HEK293T (cell line): ENCODE measurements at regions not wholly inside any gene's neighbourhood (a gene's known extent, or its start where the extent isn't known, plus 50 kb on each side); places are given as distances from the start of the nearest gene placed in this dataset.

Experiments
- CTCF ChIA-PET: fragments of 350-600 bp; formaldehyde crosslinking; extraction: SDS; loops from one replicate; lab custom pipeline; 2021; ENCODE audit warnings: antibody characterized with exemption, inconsistent platforms; lab: Yijun Ruan, JAX
- POLR2A ChIA-PET: fragments of 350-600 bp; formaldehyde crosslinking; extraction: SDS; loops from one replicate; lab custom pipeline; 2020; ENCODE audit warnings: antibody characterized with exemption, inconsistent platforms; lab: Yijun Ruan, JAX
- DNase-seq: peaks from one replicate; pipeline ENCODE4 v3.0.0; 2012; ENCODE audit warnings: mixed read lengths; ENCODE audit errors: extremely low spot score
- ARNT ChIP-seq: fragments of 450-650 bp; IDR thresholded peaks from 2 replicates; pipeline ENCODE4 v1.6.1; 2017; ENCODE audit warnings: mild to moderate bottlenecking
- BHLHE40 ChIP-seq: fragments of 450-650 bp; IDR thresholded peaks from 2 replicates; pipeline ENCODE4 v1.6.1; 2016; ENCODE audit warnings: mild to moderate bottlenecking, moderate library complexity, borderline replicate concordance
- CTBP1 ChIP-seq: fragments of 450-650 bp; IDR thresholded peaks from 2 replicates; pipeline ENCODE4 v1.6.1; 2016; ENCODE audit warnings: borderline replicate concordance
- ELF4 ChIP-seq: fragments of 450-650 bp; IDR thresholded peaks from 2 replicates; pipeline ENCODE4 v1.6.1; 2017; ENCODE audit warnings: antibody characterized with exemption
- FOXA1 ChIP-seq: fragments of 450-650 bp; IDR thresholded peaks from 2 replicates; pipeline ENCODE4 v1.6.1; 2016; ENCODE audit warnings: mild to moderate bottlenecking
- FOXK2 ChIP-seq: fragments of 450-650 bp; IDR thresholded peaks from 2 replicates; pipeline ENCODE4 v1.6.1; 2016; ENCODE audit warnings: mild to moderate bottlenecking
- FOXM1 ChIP-seq: fragments of 450-650 bp; IDR thresholded peaks from 2 replicates; pipeline ENCODE4 v1.6.1; 2017; ENCODE audit warnings: mild to moderate bottlenecking, borderline replicate concordance
- HDGF ChIP-seq: fragments of 450-650 bp; IDR thresholded peaks from 2 replicates; pipeline ENCODE4 v1.6.1; 2017; ENCODE audit warnings: antibody characterized with exemption, borderline replicate concordance
- L3MBTL2 ChIP-seq: fragments of 450-650 bp; conservative IDR thresholded peaks from 2 replicates; pipeline ENCODE4 v1.6.1; 2016; ENCODE audit warnings: mild to moderate bottlenecking
- LEF1 ChIP-seq: fragments of 450-650 bp; IDR thresholded peaks from 2 replicates; pipeline ENCODE4 v1.6.1; 2017; ENCODE audit warnings: mild to moderate bottlenecking, borderline replicate concordance
- NFRKB ChIP-seq: fragments of 450-650 bp; IDR thresholded peaks from 2 replicates; pipeline ENCODE4 v1.6.1; 2016; ENCODE audit warnings: mild to moderate bottlenecking, moderate library complexity
- PKNOX1 ChIP-seq: fragments of 450-650 bp; IDR thresholded peaks from 2 replicates; pipeline ENCODE4 v1.6.1; 2016
- SP1 ChIP-seq: fragments of 450-650 bp; IDR thresholded peaks from 2 replicates; pipeline ENCODE4 v1.6.1; 2017
- SUZ12 ChIP-seq: fragments of 450-650 bp; IDR thresholded peaks from 2 replicates; pipeline ENCODE4 v1.6.1; 2016; ENCODE audit warnings: mild to moderate bottlenecking
- TARDBP ChIP-seq: fragments of 450-650 bp; IDR thresholded peaks from 2 replicates; pipeline ENCODE4 v1.6.1; 2016
- ZNF384 ChIP-seq: fragments of 450-650 bp; IDR thresholded peaks from 2 replicates; pipeline ENCODE4 v1.6.1; 2016

DNA sequence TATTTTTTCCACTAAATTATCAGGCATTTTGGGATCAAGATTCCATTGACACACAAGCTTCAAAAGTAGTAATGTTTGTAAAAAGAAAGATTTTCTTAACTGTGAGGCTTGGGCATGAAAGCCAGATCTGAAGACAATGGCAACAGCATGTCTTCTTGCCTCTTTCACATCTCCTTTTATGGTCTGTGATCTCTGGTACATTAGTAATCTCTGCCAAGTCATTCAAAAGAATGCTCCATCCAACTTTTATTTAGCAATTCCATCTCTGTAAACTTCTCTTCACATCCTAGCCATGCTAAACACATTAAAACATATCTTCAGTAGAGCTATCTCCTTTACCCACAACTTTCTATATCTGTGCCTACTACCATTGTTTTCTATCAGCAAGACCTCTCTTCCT, 465.4 kb downstream of the FAT4 start:
- CTCF ChIA-PET: no interaction called here

DNA sequence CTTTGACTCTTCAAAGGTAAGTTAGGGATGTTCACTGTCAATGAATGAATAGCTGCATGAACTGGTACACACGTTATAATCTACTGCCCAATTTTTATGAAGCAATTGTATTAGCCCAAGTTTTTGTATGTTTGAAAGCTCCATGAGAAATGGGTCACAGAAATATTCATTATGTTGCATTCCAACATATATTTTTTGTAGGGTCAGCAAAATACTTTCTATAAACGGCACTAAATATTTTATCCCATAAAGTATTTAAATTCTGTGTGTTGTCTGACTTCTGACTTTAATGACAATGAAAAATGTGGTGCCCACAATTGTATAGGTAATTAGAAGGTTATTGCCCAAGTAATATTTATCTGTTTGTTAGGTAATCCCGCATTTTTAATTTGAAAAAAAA, 466.0 kb downstream of the FAT4 start:
- CTCF ChIA-PET: no interaction called here
- DNase-seq: no peak
- POLR2A ChIA-PET: no interaction called here
- TF ChIP-seq FOXM1 (no peak), LEF1 (no peak), SP1 (no peak), ELF4 (no peak), BHLHE40 (no peak), ARNT (no peak)

More for the DNA sequence above, 465.4 kb downstream of the FAT4 start:
- DNase-seq: no peak
- POLR2A ChIA-PET: no interaction called here
- TF ChIP-seq NFRKB: no peak
- TF ChIP-seq SP1: no peak
- no peak for TF ChIP-seq BHLHE40
- no peak for TF ChIP-seq ARNT
- TF ChIP-seq PKNOX1: no peak
- TF ChIP-seq FOXM1: no peak
- no peak for TF ChIP-seq CTBP1
- TF ChIP-seq LEF1: no peak

DNA sequence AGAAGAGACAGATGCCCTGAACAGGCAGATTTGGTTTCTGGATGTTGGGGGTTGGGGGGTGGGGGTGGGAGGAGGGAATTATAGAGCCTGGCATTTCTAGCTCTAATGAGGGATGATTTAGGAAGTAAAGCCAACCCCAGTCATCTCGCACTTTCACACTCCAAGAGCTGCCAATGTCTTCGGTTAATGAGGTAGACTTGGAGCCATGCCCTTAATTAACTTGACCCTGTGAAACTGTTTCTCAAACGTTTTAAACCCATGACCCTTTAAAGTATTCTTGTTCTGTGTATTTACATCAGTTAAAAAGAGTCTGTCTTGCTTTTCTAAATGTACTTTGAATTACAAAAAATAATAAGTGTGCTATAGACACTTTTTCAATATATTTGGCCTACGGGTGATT, 466.9 kb downstream of the FAT4 start:
- ChIA-PET POLR2A (no interaction called here), CTCF (no interaction called here)
- TF ChIP-seq PKNOX1 (no peak), NFRKB (no peak), BHLHE40 (no peak), FOXM1 (no peak), TARDBP (no peak), SP1 (no peak), CTBP1 (no peak), HDGF (no peak), ZNF384 (no peak), ARNT (no peak), SUZ12 (no peak), FOXA1 (no peak), FOXK2 (no peak), LEF1 (no peak), ELF4 (no peak), L3MBTL2 (no peak)
- no peak for DNase-seq

- CTCF ChIA-PET: no interaction called here
- DNase-seq: no peak
- POLR2A ChIA-PET: no interaction called here
- no peak for TF ChIP-seq L3MBTL2
These were observed 470.0 kb downstream of the FAT4 start for GRCh38 chr4:125784741-125785140.

DNA sequence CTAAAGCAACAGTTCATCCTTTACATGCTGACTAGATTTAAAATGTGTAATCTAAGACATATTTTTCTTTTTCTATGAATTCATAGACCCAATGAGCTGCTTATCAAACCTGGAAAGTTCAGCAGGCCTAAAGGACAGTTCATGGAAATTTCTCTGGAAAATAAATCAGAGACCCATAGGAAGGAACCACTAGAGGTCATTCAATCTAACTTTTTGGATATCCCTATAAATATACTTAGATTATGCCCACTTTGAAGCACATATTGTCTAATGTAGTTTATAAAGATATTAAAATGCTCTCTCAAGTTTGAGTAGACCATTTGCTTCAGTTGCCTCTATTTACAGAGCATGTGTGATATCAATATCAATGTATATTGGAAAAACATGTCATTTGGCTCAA, 473.0 kb downstream of the FAT4 start:
- no peak for DNase-seq
- ChIA-PET CTCF (no interaction called here), POLR2A (no interaction called here)
- TF ChIP-seq LEF1: no peak
- no peak for TF ChIP-seq NFRKB

GRCh38 chr4:125789023-125789422, 474.3 kb downstream of the FAT4 start:
- no peak for DNase-seq
- CTCF ChIA-PET: interaction anchor here (0.6 kb wide), 1 partner anchor 28 kb away, joined by 3 read pairs; no protein-coding TSS in a partner anchor
- TF ChIP-seq FOXM1 (no peak), L3MBTL2 (no peak)
- POLR2A ChIA-PET: no interaction called here

DNA sequence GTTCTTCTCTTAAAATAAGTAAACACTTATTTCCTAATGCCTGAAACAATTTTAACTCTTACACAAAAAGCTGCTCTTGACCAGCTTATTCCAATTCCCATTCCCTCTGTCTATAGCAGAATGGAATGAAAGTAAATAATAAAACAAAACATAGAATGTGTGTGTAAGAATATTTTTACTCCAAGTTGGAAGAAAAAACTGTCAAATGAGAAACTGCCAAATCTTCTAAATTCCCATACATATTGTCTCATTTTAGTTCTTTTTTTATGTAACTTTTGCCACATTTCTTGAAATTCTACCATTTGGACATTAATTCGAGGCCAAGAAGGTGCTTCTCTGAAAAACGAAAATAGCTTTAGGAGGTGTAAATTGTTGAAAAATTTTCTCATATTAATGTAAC, 477.1 kb downstream of the FAT4 start:
- POLR2A ChIA-PET: no interaction called here
- TF ChIP-seq FOXK2 (no peak), FOXM1 (no peak), ZNF384 (no peak), SUZ12 (no peak), NFRKB (no peak), TARDBP (no peak), LEF1 (no peak), ARNT (no peak), CTBP1 (no peak), L3MBTL2 (no peak)
- no peak for DNase-seq
- CTCF ChIA-PET: no interaction called here

GRCh38 chr4:125794989-125795388, 480.2 kb downstream of the FAT4 start:
- TF ChIP-seq ELF4 (no peak), HDGF (no peak), NFRKB (no peak)
- no peak for DNase-seq
- CTCF ChIA-PET: no interaction called here
- POLR2A ChIA-PET: no interaction called here
